SK-N-SH treated with all-trans-retinoic acid at 6 μM for 48 hours (cell line): ENCODE measurements at regions not wholly inside any gene's neighbourhood (a gene's known extent, or its start where the extent isn't known, plus 50 kb on each side); places are given as distances from the start of the nearest gene placed in this dataset.

Experiments used
- ATAC-seq: fragments of 200-7000 bp; cut with Tn5 transposase; 3 replicates; pipeline ENCODE4 v1.9.1; 2020; ENCODE audit warnings: mild to moderate bottlenecking, moderate library complexity
- ARNTL ChIP-seq: fragments of 450-650 bp; formaldehyde crosslinking; IDR thresholded peaks from 2 replicates; pipeline ENCODE4 v1.5.0; 2020; ENCODE audit warnings: low read depth, mild to moderate bottlenecking, moderate library complexity, borderline replicate concordance
- BACH2 ChIP-seq: fragments of 250-450 bp; sonication (Bioruptor Pico); IDR thresholded peaks from 2 replicates; pipeline ENCODE4 v1.9.0; 2021; ENCODE audit warnings: mild to moderate bottlenecking, borderline replicate concordance
- CSDC2 ChIP-seq: fragments of 250-450 bp; sonication (Bioruptor Pico); IDR thresholded peaks from 2 replicates; pipeline ENCODE4 v1.5.0; 2020; ENCODE audit warnings: mild to moderate bottlenecking, moderate library complexity
- ESRRG ChIP-seq: fragments of 250-450 bp; sonication (Bioruptor Pico); IDR thresholded peaks from 2 replicates; pipeline ENCODE4 v1.6.1; 2021; ENCODE audit warnings: mild to moderate bottlenecking
- GLIS3 ChIP-seq: fragments of 250-450 bp; sonication (Bioruptor Pico); IDR thresholded peaks from 2 replicates; pipeline ENCODE4 v1.5.0; 2020; ENCODE audit warnings: mild to moderate bottlenecking, moderate library complexity
- OSR1 ChIP-seq: fragments of 250-450 bp; sonication (Bioruptor Pico); IDR thresholded peaks from 2 replicates; pipeline ENCODE4 v1.8.0; 2022; ENCODE audit warnings: moderate library complexity, mild to moderate bottlenecking, inconsistent platforms
- PPARA ChIP-seq: fragments of 250-450 bp; sonication (Bioruptor Pico); IDR thresholded peaks from 2 replicates; pipeline ENCODE4 v1.5.0; 2020; ENCODE audit warnings: mild to moderate bottlenecking, borderline replicate concordance
- RARB ChIP-seq: fragments of 250-450 bp; sonication (Bioruptor Pico); IDR thresholded peaks from 2 replicates; pipeline ENCODE4 v1.8.0; 2021; ENCODE audit warnings: mild to moderate bottlenecking, moderate library complexity
- SNAI2 ChIP-seq: fragments of 250-450 bp; sonication (Bioruptor Pico); IDR thresholded peaks from 2 replicates; pipeline ENCODE4 v1.5.0; 2020; ENCODE audit warnings: mild to moderate bottlenecking, moderate library complexity
- TCF4 ChIP-seq: fragments of 250-450 bp; sonication (Bioruptor Pico); IDR thresholded peaks from 2 replicates; pipeline ENCODE4 v1.8.0; 2021; ENCODE audit warnings: mild to moderate bottlenecking, moderate library complexity, borderline replicate concordance
- ZC3H10 ChIP-seq: fragments of 250-450 bp; sonication (Bioruptor Pico); IDR thresholded peaks from 2 replicates; pipeline ENCODE4 v1.5.1; 2021; ENCODE audit warnings: mild to moderate bottlenecking, moderate library complexity
- ZFP30 ChIP-seq: fragments of 450-650 bp; formaldehyde crosslinking; IDR thresholded peaks from 2 replicates; pipeline ENCODE4 v1.5.0; 2022; ENCODE audit warnings: mild to moderate bottlenecking, moderate library complexity
- ZNF565 ChIP-seq: fragments of 450-650 bp; formaldehyde crosslinking; conservative IDR thresholded peaks from 2 replicates; pipeline ENCODE4 v1.5.0; 2020; ENCODE audit warnings: low read depth, mild to moderate bottlenecking, moderate library complexity
- ZNF70 ChIP-seq: fragments of 450-650 bp; formaldehyde crosslinking; IDR thresholded peaks from 2 replicates; pipeline ENCODE4 v1.5.0; 2020; ENCODE audit warnings: mild to moderate bottlenecking, moderate library complexity
- ZNF8 ChIP-seq: fragments of 450-650 bp; formaldehyde crosslinking; IDR thresholded peaks from 2 replicates; pipeline ENCODE4 v1.5.0; 2020; ENCODE audit warnings: mild to moderate bottlenecking, moderate library complexity
- TF ChIP-seq, protein P1 (sequence below): fragments of 250-450 bp; sonication (Bioruptor Pico); IDR thresholded peaks from 2 replicates; pipeline ENCODE4 v1.8.0; 2021; ENCODE audit warnings: low read depth, mild to moderate bottlenecking, moderate library complexity, borderline replicate concordance
- TF ChIP-seq, protein P2 (sequence below): fragments of 250-450 bp; sonication (Bioruptor Pico); IDR thresholded peaks from 2 replicates; pipeline ENCODE4 v1.8.0; 2020; ENCODE audit warnings: mild to moderate bottlenecking, moderate library complexity, borderline replicate concordance
- TF ChIP-seq, protein P3 (sequence below): fragments of 250-450 bp; sonication (Bioruptor Pico); IDR thresholded peaks from 2 replicates; pipeline ENCODE4 v1.5.0; 2020; ENCODE audit warnings: mild to moderate bottlenecking, moderate library complexity
- TF ChIP-seq, protein P4 (sequence below): fragments of 250-450 bp; sonication (Bioruptor Pico); IDR thresholded peaks from 2 replicates; pipeline ENCODE4 v1.5.1; 2021; ENCODE audit warnings: mild to moderate bottlenecking, moderate library complexity

DNA sequence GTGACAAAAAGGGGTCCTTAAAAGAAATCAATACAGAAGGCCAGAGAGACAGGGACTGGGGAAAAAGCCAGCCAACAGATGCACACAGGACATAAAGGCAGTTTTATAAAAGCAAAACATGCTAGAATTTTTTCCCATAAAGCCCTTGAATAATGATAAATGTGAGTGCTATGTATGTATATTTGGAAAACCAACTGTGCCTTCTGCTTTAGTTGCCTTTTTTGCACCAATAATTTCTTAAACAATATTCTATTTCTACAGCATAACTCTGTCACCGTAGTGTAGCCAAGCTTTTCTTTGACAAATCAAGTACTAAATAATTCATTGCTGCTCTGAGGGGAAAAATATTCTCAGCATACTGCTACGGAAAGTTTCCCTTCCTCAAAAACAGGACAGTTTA lies 730.6 kb upstream of the NRSN1 start:
- ATAC-seq: no peak
- TF ChIP-seq OSR1 (CRISPR knock-in tag) (no peak), PPARA (no peak), RARB (CRISPR knock-in tag) (no peak), ZC3H10 (CRISPR knock-in tag) (no peak), ZFP30 (CRISPR knock-in tag) (no peak), CSDC2 (CRISPR knock-in tag) (no peak), ZNF70 (CRISPR knock-in tag) (no peak), ESRRG (CRISPR knock-in tag) (no peak), SNAI2 (CRISPR knock-in tag) (no peak), TCF4 (no peak), BACH2 (CRISPR knock-in tag) (no peak), ARNTL (CRISPR knock-in tag) (no peak)
- TF ChIP-seq, protein P1, sequence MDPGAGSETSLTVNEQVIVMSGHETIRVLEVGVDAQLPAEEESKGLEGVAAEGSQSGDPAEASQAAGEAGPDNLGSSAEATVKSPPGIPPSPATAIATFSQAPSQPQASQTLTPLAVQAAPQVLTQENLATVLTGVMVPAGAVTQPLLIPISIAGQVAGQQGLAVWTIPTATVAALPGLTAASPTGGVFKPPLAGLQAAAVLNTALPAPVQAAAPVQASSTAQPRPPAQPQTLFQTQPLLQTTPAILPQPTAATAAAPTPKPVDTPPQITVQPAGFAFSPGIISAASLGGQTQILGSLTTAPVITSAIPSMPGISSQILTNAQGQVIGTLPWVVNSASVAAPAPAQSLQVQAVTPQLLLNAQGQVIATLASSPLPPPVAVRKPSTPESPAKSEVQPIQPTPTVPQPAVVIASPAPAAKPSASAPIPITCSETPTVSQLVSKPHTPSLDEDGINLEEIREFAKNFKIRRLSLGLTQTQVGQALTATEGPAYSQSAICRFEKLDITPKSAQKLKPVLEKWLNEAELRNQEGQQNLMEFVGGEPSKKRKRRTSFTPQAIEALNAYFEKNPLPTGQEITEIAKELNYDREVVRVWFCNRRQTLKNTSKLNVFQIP (CRISPR knock-in tag): no peak
- TF ChIP-seq, protein P2, sequence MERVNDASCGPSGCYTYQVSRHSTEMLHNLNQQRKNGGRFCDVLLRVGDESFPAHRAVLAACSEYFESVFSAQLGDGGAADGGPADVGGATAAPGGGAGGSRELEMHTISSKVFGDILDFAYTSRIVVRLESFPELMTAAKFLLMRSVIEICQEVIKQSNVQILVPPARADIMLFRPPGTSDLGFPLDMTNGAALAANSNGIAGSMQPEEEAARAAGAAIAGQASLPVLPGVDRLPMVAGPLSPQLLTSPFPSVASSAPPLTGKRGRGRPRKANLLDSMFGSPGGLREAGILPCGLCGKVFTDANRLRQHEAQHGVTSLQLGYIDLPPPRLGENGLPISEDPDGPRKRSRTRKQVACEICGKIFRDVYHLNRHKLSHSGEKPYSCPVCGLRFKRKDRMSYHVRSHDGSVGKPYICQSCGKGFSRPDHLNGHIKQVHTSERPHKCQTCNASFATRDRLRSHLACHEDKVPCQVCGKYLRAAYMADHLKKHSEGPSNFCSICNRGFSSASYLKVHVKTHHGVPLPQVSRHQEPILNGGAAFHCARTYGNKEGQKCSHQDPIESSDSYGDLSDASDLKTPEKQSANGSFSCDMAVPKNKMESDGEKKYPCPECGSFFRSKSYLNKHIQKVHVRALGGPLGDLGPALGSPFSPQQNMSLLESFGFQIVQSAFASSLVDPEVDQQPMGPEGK: no peak
- TF ChIP-seq, protein P3, sequence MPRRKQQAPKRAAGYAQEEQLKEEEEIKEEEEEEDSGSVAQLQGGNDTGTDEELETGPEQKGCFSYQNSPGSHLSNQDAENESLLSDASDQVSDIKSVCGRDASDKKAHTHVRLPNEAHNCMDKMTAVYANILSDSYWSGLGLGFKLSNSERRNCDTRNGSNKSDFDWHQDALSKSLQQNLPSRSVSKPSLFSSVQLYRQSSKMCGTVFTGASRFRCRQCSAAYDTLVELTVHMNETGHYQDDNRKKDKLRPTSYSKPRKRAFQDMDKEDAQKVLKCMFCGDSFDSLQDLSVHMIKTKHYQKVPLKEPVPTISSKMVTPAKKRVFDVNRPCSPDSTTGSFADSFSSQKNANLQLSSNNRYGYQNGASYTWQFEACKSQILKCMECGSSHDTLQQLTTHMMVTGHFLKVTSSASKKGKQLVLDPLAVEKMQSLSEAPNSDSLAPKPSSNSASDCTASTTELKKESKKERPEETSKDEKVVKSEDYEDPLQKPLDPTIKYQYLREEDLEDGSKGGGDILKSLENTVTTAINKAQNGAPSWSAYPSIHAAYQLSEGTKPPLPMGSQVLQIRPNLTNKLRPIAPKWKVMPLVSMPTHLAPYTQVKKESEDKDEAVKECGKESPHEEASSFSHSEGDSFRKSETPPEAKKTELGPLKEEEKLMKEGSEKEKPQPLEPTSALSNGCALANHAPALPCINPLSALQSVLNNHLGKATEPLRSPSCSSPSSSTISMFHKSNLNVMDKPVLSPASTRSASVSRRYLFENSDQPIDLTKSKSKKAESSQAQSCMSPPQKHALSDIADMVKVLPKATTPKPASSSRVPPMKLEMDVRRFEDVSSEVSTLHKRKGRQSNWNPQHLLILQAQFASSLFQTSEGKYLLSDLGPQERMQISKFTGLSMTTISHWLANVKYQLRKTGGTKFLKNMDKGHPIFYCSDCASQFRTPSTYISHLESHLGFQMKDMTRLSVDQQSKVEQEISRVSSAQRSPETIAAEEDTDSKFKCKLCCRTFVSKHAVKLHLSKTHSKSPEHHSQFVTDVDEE (CRISPR knock-in tag): no peak
- TF ChIP-seq, protein P4, sequence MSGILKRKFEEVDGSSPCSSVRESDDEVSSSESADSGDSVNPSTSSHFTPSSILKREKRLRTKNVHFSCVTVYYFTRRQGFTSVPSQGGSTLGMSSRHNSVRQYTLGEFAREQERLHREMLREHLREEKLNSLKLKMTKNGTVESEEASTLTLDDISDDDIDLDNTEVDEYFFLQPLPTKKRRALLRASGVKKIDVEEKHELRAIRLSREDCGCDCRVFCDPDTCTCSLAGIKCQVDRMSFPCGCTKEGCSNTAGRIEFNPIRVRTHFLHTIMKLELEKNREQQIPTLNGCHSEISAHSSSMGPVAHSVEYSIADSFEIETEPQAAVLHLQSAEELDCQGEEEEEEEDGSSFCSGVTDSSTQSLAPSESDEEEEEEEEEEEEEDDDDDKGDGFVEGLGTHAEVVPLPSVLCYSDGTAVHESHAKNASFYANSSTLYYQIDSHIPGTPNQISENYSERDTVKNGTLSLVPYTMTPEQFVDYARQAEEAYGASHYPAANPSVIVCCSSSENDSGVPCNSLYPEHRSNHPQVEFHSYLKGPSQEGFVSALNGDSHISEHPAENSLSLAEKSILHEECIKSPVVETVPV (CRISPR knock-in tag): no peak

DNA sequence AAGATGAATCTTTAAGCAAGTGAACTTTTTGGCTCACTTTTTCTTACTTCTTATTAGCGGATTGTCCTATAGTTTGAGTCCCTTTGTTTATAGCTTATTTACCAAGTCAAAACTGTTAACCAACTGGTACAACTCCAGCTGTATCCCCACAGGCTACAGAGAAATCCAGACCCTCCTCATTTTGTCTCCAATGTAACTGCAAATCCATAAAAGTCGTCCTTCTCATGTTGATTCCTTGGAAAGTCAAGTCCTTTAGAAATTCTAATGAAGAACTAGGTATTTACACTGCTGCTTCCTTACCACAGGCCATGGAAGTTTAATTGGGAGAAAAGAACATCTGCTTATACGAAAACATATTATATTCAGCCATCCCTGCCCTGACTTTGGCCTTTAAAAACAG lies 729.1 kb upstream of the NRSN1 start:
- TF ChIP-seq GLIS3 (CRISPR knock-in tag) (no peak), ZNF70 (CRISPR knock-in tag) (no peak), ZNF565 (CRISPR knock-in tag) (no peak), SNAI2 (CRISPR knock-in tag) (no peak), CSDC2 (CRISPR knock-in tag) (no peak), ZNF8 (CRISPR knock-in tag) (no peak), TCF4 (no peak), RARB (CRISPR knock-in tag) (no peak)
- TF ChIP-seq, protein P2: no peak
- TF ChIP-seq, protein P1 (CRISPR knock-in tag): no peak
- TF ChIP-seq, protein P4 (CRISPR knock-in tag): no peak
- ATAC-seq: no peak
